LNCAP (cell line): ENCODE measurements at regions not wholly inside any gene's neighbourhood (a gene's known extent, or its start where the extent isn't known, plus 50 kb on each side); places are given as distances from the start of the nearest gene placed in this dataset.

Experiments
- TF ChIP-seq, protein P1 (sequence below): fragments of 450-650 bp; IDR thresholded peaks from 2 replicates; pipeline ENCODE4 v1.5.1; 2017; ENCODE audit warnings: mild to moderate bottlenecking

DNA sequence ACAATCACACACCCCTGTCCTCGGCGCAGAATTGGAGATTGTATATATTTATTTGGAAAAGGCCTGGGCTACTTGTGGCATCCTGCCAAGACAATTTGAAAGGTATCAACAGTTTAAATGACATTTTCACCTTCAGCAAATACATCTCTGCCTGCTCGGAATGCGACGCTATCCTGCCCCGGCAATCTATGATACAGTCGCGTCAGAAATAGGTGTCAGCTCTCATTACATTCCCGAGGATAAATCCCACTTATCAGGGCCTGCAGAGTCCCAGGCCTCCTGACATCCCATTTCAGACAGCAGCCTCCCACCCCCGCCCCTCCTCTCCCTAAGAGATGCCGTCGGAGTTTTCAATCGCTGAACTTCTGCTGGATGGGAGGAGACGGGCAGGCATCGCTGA, 114.7 kb downstream of the BRD1 start:
- TF ChIP-seq, protein P1, sequence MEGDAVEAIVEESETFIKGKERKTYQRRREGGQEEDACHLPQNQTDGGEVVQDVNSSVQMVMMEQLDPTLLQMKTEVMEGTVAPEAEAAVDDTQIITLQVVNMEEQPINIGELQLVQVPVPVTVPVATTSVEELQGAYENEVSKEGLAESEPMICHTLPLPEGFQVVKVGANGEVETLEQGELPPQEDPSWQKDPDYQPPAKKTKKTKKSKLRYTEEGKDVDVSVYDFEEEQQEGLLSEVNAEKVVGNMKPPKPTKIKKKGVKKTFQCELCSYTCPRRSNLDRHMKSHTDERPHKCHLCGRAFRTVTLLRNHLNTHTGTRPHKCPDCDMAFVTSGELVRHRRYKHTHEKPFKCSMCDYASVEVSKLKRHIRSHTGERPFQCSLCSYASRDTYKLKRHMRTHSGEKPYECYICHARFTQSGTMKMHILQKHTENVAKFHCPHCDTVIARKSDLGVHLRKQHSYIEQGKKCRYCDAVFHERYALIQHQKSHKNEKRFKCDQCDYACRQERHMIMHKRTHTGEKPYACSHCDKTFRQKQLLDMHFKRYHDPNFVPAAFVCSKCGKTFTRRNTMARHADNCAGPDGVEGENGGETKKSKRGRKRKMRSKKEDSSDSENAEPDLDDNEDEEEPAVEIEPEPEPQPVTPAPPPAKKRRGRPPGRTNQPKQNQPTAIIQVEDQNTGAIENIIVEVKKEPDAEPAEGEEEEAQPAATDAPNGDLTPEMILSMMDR: no peak

GRCh38 chr22:49712195-49712791, 115.4 kb downstream of the BRD1 start:
- TF ChIP-seq, protein P1: no peak

DNA sequence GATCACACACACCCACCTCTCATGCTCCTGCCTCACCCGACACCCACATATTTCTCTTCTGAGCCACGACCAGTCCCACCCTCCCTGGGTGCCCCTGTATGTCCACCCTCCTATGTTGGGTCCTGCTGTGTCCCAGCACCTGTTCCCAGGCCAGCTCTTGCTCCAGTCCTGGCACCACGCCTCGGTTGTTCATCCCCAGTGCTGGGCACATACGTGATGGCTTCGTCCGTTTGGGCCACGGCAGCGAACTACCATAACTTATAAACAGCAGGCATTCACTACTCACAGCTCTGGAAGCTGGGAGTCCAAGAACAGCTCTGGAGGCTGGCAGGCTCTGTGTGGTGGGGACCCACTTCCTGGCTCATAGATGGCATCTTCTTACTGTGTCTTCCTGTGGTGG, 116.9 kb downstream of the BRD1 start:
- TF ChIP-seq, protein P1: no peak

DNA sequence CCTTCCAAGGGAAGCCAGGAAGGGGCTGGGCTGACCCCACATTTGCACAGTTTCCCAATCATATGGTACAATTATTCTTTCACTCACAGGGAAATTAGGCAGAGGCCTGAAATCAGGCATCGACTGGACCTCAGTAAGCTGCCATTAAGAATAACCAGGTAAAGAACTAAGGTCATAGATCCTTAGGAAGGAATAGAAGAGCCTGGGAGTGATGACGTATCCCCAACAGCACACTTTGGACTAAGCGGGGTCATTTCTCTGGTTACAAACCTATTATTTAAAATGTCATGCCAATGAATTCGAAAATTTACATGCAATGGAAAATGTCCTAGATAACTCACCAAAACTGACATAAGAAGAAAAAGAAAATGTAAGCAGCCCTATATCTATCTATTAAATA, 118.2 kb downstream of the BRD1 start:
- TF ChIP-seq, protein P1: no peak

DNA sequence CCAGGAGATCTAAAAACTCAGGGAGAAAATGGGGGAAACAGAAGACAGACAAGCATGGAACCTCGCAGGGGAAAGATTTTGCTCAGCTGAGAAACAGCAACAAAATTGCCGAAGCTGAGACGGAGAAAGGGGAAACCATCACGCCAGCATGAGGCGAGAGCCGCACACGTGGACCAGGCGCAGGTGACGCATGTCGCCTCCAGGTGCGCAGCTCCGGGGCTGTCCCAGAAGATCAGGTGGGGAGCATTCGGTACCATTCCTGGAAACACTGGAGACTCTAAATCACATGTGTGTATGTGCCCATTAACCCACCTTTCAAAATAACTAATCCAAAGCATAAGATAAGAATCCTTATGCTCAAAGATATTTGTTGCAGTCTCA, 121.7 kb downstream of the BRD1 start:
- TF ChIP-seq, protein P1: no peak

- TF ChIP-seq, protein P1: no peak
Measured at GRCh38 chr22:49705216-49705971, 122.3 kb downstream of the BRD1 start.

DNA sequence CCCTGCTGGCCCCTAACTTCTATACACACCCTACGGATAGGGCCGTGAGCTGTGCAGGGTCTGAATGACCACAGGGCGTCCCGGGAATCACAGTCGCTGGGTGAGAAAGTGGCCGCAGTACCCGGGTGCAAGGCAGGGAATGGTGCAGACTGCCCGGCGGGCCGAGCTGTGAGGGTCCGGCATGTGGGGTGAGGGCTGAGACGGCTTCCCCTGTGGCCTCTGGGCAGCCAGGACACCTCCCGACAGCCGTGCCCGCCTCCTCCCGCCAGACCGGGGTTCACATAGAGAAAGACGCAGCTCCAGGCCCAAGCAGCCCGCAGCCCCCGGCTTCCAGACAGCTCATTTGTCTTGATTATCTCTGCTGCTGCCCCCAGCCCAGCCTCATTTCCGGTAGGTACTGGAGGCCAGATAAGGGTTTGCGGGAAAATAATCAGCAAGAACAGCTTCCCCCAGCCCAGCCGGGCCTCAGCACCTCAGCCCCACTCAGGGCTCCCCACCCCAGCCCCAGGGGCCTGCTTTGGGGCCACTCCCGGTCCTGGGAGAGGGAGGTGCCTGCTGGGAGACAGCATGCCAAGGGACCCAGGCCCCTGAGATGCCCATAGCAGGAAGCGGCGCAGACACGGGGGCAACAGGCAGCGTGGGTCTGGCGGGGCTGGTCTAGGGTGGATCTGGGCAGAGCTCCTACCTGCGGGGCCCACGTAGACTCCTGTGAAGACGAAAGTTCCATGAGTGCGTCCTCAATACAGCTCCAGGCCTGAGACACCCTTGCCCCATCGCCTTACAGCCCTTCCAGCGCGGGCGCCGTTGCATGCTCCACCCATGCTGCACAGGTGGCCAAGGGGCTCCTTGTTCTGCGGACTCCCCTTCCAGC, 123.1 kb downstream of the BRD1 start:
- TF ChIP-seq, protein P1: no peak
